HepG2 (cell line): ENCODE measurements at regions not wholly inside any gene's neighbourhood (a gene's known extent, or its start where the extent isn't known, plus 50 kb on each side); places are given as distances from the start of the nearest gene placed in this dataset.

ENCODE experiments used
- ATAC-seq: fragments of 200-7000 bp; cut with Tn5 transposase; 3 replicates; pipeline ENCODE4 v1.9.1; 2020; ENCODE audit warnings: mild to moderate bottlenecking, moderate library complexity
- BruUV-seq: library from RNA; stranded (reverse); fragments of 400-500 nt; replicated peaks from 2 replicates; lab custom pipeline; 2021; lab: Mats Ljungman, UMichigan
- CTCF ChIA-PET: fragments of 300-600 bp; formaldehyde crosslinking; extraction: SDS; loops from one replicate; lab custom pipeline; 2021; ENCODE audit warnings: low total read pairs, inconsistent platforms, low intra/inter-chr PET ratio; lab: Yijun Ruan, JAX
- POLR2A ChIA-PET: fragments of 350-600 bp; sonication (Branson Sonifier 250); formaldehyde crosslinking; loops from one replicate; lab custom pipeline; 2020; ENCODE audit warnings: antibody characterized with exemption, inconsistent platforms; lab: Yijun Ruan, JAX
- DNase-seq: peaks from one replicate; pipeline ENCODE4 v3.0.0-alpha.2; 2015; ENCODE audit warnings: low spot score
- FAIRE-seq: peaks from 3 replicates; lab custom pipeline; 2011; peaks lifted over from hg19 to GRCh38; lab: Jason Lieb, UNC
- H2AFZ ChIP-seq: one replicate; pipeline ENCODE4 v1.6.1; 2011; ENCODE audit warnings: low read length, inconsistent platforms
- H3K27ac ChIP-seq: fragments of 300-600 bp; 3 replicates; pipeline ENCODE4 v1.8.0; 2011; ENCODE audit warnings: mixed run types, mild to moderate bottlenecking, mixed read lengths, low read length, inconsistent platforms; ENCODE audit not compliant: insufficient read depth; ENCODE audit errors: extremely low read length
- H3K27me3 ChIP-seq, 2 experiments: fragments of 200-600 bp in 1 of 2; 2 replicates in 1 of 2; 3 replicates in 1 of 2; pipeline versions ENCODE4 v1.6.0 to v1.8.0; 2011; ENCODE audit warnings: low read length in 2 of 2, mild to moderate bottlenecking in 2 of 2, moderate library complexity in 2 of 2, inconsistent platforms in 1 of 2; ENCODE audit not compliant: insufficient read depth in 2 of 2, control insufficient read depth in 1 of 2
- H3K36me3 ChIP-seq, 2 experiments: fragments of 200-600 bp in 1 of 2; replicated peaks in 1 of 2; 2 replicates in 1 of 2; 3 replicates in 1 of 2; pipeline versions ENCODE4 v1.5.1 to v1.8.0; 2011; ENCODE audit warnings: low read length in 2 of 2, inconsistent platforms in 1 of 2; ENCODE audit not compliant: insufficient read depth in 2 of 2, control insufficient read depth in 1 of 2
- H3K4me1 ChIP-seq: 2 replicates; pipeline ENCODE4 v1.5.1; 2012; ENCODE audit warnings: low read length, inconsistent platforms; ENCODE audit not compliant: insufficient read depth
- H3K4me2 ChIP-seq: 2 replicates; pipeline ENCODE4 v1.6.0; 2011; ENCODE audit warnings: low read depth, low read length, inconsistent platforms
- H3K4me3 ChIP-seq, 3 experiments: fragments of 200-600 bp in 1 of 3; sonication (generic), shearing (Covaris generic) in 1 of 3; replicated peaks in 1 of 3; 2 replicates each; pipeline ENCODE4 v1.5.1; 2011 to 2016; ENCODE audit warnings: low read length in 3 of 3, inconsistent platforms in 2 of 3, low read depth in 2 of 3, mild to moderate bottlenecking in 2 of 3, control low read depth in 1 of 3, mixed read lengths in 1 of 3; ENCODE audit not compliant: insufficient read depth in 1 of 3
- H3K79me2 ChIP-seq: one replicate; pipeline ENCODE4 v1.6.1; 2011; ENCODE audit warnings: low read length, inconsistent platforms; ENCODE audit not compliant: insufficient read depth
- H3K9ac ChIP-seq: 2 replicates; pipeline ENCODE4 v1.6.0; 2011; ENCODE audit warnings: mild to moderate bottlenecking, low read depth, low read length, inconsistent platforms; ENCODE audit not compliant: insufficient read depth
- H3K9me3 ChIP-seq: 2 replicates; pipeline ENCODE4 v1.5.1; 2012; ENCODE audit warnings: mild to moderate bottlenecking, low read length
- H4K20me1 ChIP-seq: 2 replicates; pipeline ENCODE4 v1.6.0; 2011; ENCODE audit warnings: inconsistent platforms, mild to moderate bottlenecking, low read length, moderate library complexity; ENCODE audit not compliant: insufficient read depth
- CCDC6 ChIP-seq: sonication (generic); formaldehyde crosslinking; IDR thresholded peaks from 2 replicates; pipeline ENCODE4 v1.8.1; 2022; ENCODE audit warnings: mild to moderate bottlenecking, missing genetic modification reagents, moderate library complexity
- SOX5 ChIP-seq: IDR thresholded peaks from 2 replicates; pipeline ENCODE4 v1.6.1; 2016; ENCODE audit warnings: borderline replicate concordance
- TRIM22 ChIP-seq: fragments of 450-650 bp; IDR thresholded peaks from 2 replicates; pipeline ENCODE4 v1.6.1; 2017
- ZNF616 ChIP-seq: sonication (generic); formaldehyde crosslinking; IDR thresholded peaks from 2 replicates; pipeline ENCODE4 v1.5.0; 2020; ENCODE audit warnings: low read depth, mild to moderate bottlenecking, missing genetic modification reagents
- WGBS: methylation state at CpG from one replicate; pipeline ENCODE4 v1.1.6; 2017; ENCODE audit warnings: low lambda C conversion rate; 5-methylcytosine and 5-hydroxymethylcytosine counted together
- in situ Hi-C: cut with HindIII; loops from 2 replicates; pipeline ENCODE4 v1.10.0; 2017; ENCODE audit warnings: low pct_unique_long_range_greater_than_20kb; ENCODE audit not compliant: extremely low pct_ligation_motif_present
- intact Hi-C: fragments of 100-400 bp; cut with micrococcal nuclease; formaldehyde crosslinking; loops from one replicate; pipeline ENCODE4 v1.10.0; 2022; ENCODE audit not compliant: unreplicated experiment

GRCh38 chr4:175215208-175215607 is 297.1 kb downstream of the ADAM29 start:
- 2% methylated on average over 8 of the region's 8 CpGs for WGBS
- Histone ChIP-seq H3K36me3 (no peaks in the 10 kb centered on the region), H4K20me1 (no peaks in the 10 kb centered on the region), H3K27ac (no peak overlapping the region), H3K4me1 (no peaks in the 10 kb centered on the region), H3K79me2 (no peaks in the 10 kb centered on the region), H3K9me3 (peaks cover 81% of the 10 kb centered on the region), H3K4me3 (no peak overlapping the region), H3K27me3 (no peaks in the 10 kb centered on the region), H3K9ac (no peak overlapping the region), H3K4me2 (no peak overlapping the region), H2AFZ (no peak overlapping the region)
- no peak for DNase-seq
- TF ChIP-seq SOX5 (CRISPR knock-in tag) = no peak
- no peak for TF ChIP-seq TRIM22
- intact Hi-C loops = no loop called here
- ChIA-PET CTCF (no interaction called here), POLR2A (no interaction called here)
- no peak for ATAC-seq
- BruUV-seq = no TSS peak
- no peak for FAIRE-seq
- in situ Hi-C loops = no loop called here

GRCh38 chr4:175215657-175216056 is 297.5 kb downstream of the ADAM29 start:
- H3K36me3 ChIP-seq = no peaks in the 10 kb centered on the region
- no peak for FAIRE-seq
- no peak overlapping the region for H3K4me2 ChIP-seq
- H3K9me3 ChIP-seq = peaks cover 80% of the 10 kb centered on the region
- H3K27ac ChIP-seq = no peak overlapping the region
- DNase-seq = no peak
- no peaks in the 10 kb centered on the region for H3K27me3 ChIP-seq
- H2AFZ ChIP-seq = no peak overlapping the region
- H3K79me2 ChIP-seq = no peaks in the 10 kb centered on the region
- H3K9ac ChIP-seq = no peak overlapping the region
- ChIA-PET CTCF (no interaction called here), POLR2A (no interaction called here)
- H3K4me1 ChIP-seq = no peaks in the 10 kb centered on the region
- no peak for ATAC-seq
- in situ Hi-C loops = no loop called here
- intact Hi-C loops = no loop called here
- H4K20me1 ChIP-seq = no peaks in the 10 kb centered on the region
- no peak overlapping the region for H3K4me3 ChIP-seq
- 0% methylated on average over 1 of the region's 1 CpG for WGBS
- BruUV-seq = no TSS peak
- TF ChIP-seq ZNF616 (CRISPR knock-in tag) (peak; percentile 93), CCDC6 (CRISPR knock-in tag) (no peak)
